Fibroblast of lung (primary cell): ENCODE measurements at regions not wholly inside any gene's neighbourhood (a gene's known extent, or its start where the extent isn't known, plus 50 kb on each side); places are given as distances from the start of the nearest gene placed in this dataset.

Source experiments
- DNase-seq, 2 donors: peaks; one replicate each; pipeline versions ENCODE4 v3.0.0 to v3.0.0-alpha.2; 2010; ENCODE audit warnings: low read depth in 2 of 2
- H2AFZ ChIP-seq: 2 replicates; pipeline ENCODE4 v1.5.1; 2012; ENCODE audit warnings: low read length, control low read depth, inconsistent platforms
- H3K27ac ChIP-seq: 2 replicates; pipeline ENCODE4 v1.5.1; 2011; ENCODE audit warnings: low read length, control low read depth; ENCODE audit not compliant: insufficient read depth
- H3K27me3 ChIP-seq: 2 replicates; pipeline ENCODE4 v1.5.1; 2011; ENCODE audit warnings: mild to moderate bottlenecking, low read length; ENCODE audit not compliant: control insufficient read depth, insufficient read depth
- H3K36me3 ChIP-seq: 2 replicates; pipeline ENCODE4 v1.5.1; 2011; ENCODE audit warnings: low read length; ENCODE audit not compliant: control insufficient read depth, insufficient read depth
- H3K4me1 ChIP-seq: 2 replicates; pipeline ENCODE4 v1.5.1; 2011; ENCODE audit warnings: low read length; ENCODE audit not compliant: control insufficient read depth, insufficient read depth; ENCODE audit errors: extremely low read depth
- H3K4me2 ChIP-seq: 2 replicates; pipeline ENCODE4 v1.5.1; 2011; ENCODE audit warnings: low read length, control low read depth; ENCODE audit not compliant: insufficient read depth; ENCODE audit errors: extremely low read depth
- H3K4me3 ChIP-seq, 4 experiments: fragments of 200-600 bp in 1 of 4; sonication (generic) in 1 of 4; replicated peaks in 1 of 4; 2 replicates each; pipeline ENCODE4 v1.5.1; 2011 to 2016; ENCODE audit warnings: low read length in 4 of 4, low read depth in 3 of 4, mild to moderate bottlenecking in 3 of 4, control low read depth in 2 of 4, inconsistent platforms in 1 of 4, mixed read lengths in 1 of 4; ENCODE audit not compliant: insufficient read depth in 1 of 4; ENCODE audit errors: control extremely low read depth in 1 of 4
- H3K79me2 ChIP-seq: 2 replicates; pipeline ENCODE4 v1.5.1; 2012; ENCODE audit warnings: mild to moderate bottlenecking, low read length, inconsistent platforms; ENCODE audit not compliant: control insufficient read depth, insufficient read depth
- H3K9ac ChIP-seq: 2 replicates; pipeline ENCODE4 v1.5.1; 2011; ENCODE audit warnings: mild to moderate bottlenecking, low read length, control low read depth; ENCODE audit not compliant: insufficient read depth
- H3K9me3 ChIP-seq: 2 replicates; pipeline ENCODE4 v1.5.1; 2012; ENCODE audit warnings: low read depth, low read length; ENCODE audit not compliant: control insufficient read depth, insufficient read depth
- H4K20me1 ChIP-seq: 2 replicates; pipeline ENCODE4 v1.5.1; 2011; ENCODE audit warnings: low read length; ENCODE audit not compliant: control insufficient read depth, insufficient read depth; ENCODE audit errors: extremely low read depth
- CTCF ChIP-seq, 2 donors: IDR thresholded peaks in 1 of 2; conservative IDR thresholded peaks in 1 of 2; 1 replicate in 1 of 2; 2 replicates in 1 of 2; pipeline ENCODE4 v1.5.1; 2011 to 2012; ENCODE audit warnings: low read length in 2 of 2, control low read depth in 1 of 2, inconsistent platforms in 1 of 2, low read depth in 1 of 2, mild to moderate bottlenecking in 1 of 2
- EZH2 ChIP-seq: IDR thresholded peaks from 2 replicates; pipeline ENCODE4 v1.5.1; 2012; ENCODE audit warnings: low read length, control low read depth, mild to moderate bottlenecking; ENCODE audit errors: missing control alignments

- Histone ChIP-seq H3K4me3 (no peak overlapping the region), H3K36me3 (no peaks in the 10 kb centered on the region), H3K4me1 (no peaks in the 10 kb centered on the region), H3K27me3 (no peaks in the 10 kb centered on the region), H3K9me3 (no peaks in the 10 kb centered on the region), H4K20me1 (no peaks in the 10 kb centered on the region), H3K79me2 (no peaks in the 10 kb centered on the region), H3K4me2 (no peak overlapping the region), H3K27ac (no peak overlapping the region), H2AFZ (no peak overlapping the region), H3K9ac (no peak overlapping the region)
- no peak for TF ChIP-seq CTCF (conservative IDR thresholded peaks at IDR 0.05 in 1 of 2, IDR thresholded peaks at IDR 0.05 in 1 of 2; ENCODE audit: low read depth in 1 of 2, low read length in 2 of 2)
- no peak for TF ChIP-seq EZH2
- DNase-seq: no peak
Observed at GRCh38 chr13:92938486-92939020, 288.1 kb upstream of the GPC6 start.

- H3K4me2 ChIP-seq: no peak overlapping the region
- no peaks in the 10 kb centered on the region for H4K20me1 ChIP-seq
- H3K9me3 ChIP-seq: no peaks in the 10 kb centered on the region
- TF ChIP-seq CTCF (conservative IDR thresholded peaks at IDR 0.05 in 1 of 2, IDR thresholded peaks at IDR 0.05 in 1 of 2; ENCODE audit: low read depth in 1 of 2, low read length in 2 of 2) (no peak), EZH2 (no peak)
- no peaks in the 10 kb centered on the region for H3K36me3 ChIP-seq
- H3K27me3 ChIP-seq: no peaks in the 10 kb centered on the region
- no peak overlapping the region for H2AFZ ChIP-seq
- no peak overlapping the region for H3K9ac ChIP-seq
- H3K79me2 ChIP-seq: no peaks in the 10 kb centered on the region
- no peaks in the 10 kb centered on the region for H3K4me1 ChIP-seq
- DNase-seq: peak in 1 of 2 donors; percentile 78
- no peak overlapping the region for H3K4me3 ChIP-seq
- no peak overlapping the region for H3K27ac ChIP-seq
Observed at GRCh38 chr13:92941167-92941566, 285.4 kb upstream of the GPC6 start.

- DNase-seq: no peak
- Histone ChIP-seq H3K27ac (no peak overlapping the region), H3K9me3 (no peaks in the 10 kb centered on the region), H3K27me3 (no peaks in the 10 kb centered on the region), H3K79me2 (no peaks in the 10 kb centered on the region), H3K4me2 (no peak overlapping the region), H3K4me1 (no peaks in the 10 kb centered on the region), H3K36me3 (no peaks in the 10 kb centered on the region), H3K4me3 (no peak overlapping the region), H2AFZ (no peak overlapping the region), H3K9ac (no peak overlapping the region), H4K20me1 (no peaks in the 10 kb centered on the region)
- no peak for TF ChIP-seq EZH2
- no peak for TF ChIP-seq CTCF (conservative IDR thresholded peaks at IDR 0.05 in 1 of 2, IDR thresholded peaks at IDR 0.05 in 1 of 2; ENCODE audit: low read depth in 1 of 2, low read length in 2 of 2)
Observed at GRCh38 chr13:92947770-92948434, 278.7 kb upstream of the GPC6 start.
